ENCODE measurements at regions not wholly inside any gene's neighbourhood (a gene's known extent, or its start where the extent isn't known, plus 50 kb on each side); places are given as distances from the start of the nearest gene placed in this dataset.
"Not testable (repeated sequence)": the region's sequence is repeated elsewhere in the genome, so short reads cannot be mapped to it uniquely, and the experiment has no call there.

DNA sequence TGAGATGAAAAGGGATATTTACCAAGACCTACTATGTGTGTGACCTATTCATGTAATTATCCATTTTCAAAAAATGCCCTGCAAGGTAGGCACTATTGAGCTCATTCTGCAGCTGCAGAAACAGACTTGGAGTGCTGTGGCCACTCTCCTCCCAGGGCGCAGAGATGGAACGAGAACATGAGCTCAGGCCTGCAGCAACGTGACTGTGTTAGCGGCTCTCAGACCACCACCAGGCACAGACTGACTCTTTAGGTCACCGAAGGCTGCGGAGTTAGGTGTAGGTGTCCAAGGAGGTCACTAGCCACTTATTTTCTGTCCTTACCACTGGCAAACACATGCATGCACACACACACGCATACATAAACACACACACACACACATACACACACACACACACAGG lies 271.4 kb upstream of the DIO3 start:
- H3K27ac ChIP-seq = no peak overlapping the region
- H3K36me3 ChIP-seq = no peaks in the 10 kb centered on the region
- TF ChIP-seq, protein P1, sequence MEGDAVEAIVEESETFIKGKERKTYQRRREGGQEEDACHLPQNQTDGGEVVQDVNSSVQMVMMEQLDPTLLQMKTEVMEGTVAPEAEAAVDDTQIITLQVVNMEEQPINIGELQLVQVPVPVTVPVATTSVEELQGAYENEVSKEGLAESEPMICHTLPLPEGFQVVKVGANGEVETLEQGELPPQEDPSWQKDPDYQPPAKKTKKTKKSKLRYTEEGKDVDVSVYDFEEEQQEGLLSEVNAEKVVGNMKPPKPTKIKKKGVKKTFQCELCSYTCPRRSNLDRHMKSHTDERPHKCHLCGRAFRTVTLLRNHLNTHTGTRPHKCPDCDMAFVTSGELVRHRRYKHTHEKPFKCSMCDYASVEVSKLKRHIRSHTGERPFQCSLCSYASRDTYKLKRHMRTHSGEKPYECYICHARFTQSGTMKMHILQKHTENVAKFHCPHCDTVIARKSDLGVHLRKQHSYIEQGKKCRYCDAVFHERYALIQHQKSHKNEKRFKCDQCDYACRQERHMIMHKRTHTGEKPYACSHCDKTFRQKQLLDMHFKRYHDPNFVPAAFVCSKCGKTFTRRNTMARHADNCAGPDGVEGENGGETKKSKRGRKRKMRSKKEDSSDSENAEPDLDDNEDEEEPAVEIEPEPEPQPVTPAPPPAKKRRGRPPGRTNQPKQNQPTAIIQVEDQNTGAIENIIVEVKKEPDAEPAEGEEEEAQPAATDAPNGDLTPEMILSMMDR (IDR thresholded peaks at IDR 0.05) = no peak
- DNase-seq = no peak
- H3K4me1 ChIP-seq = no peaks in the 10 kb centered on the region
- ATAC-seq = no peak
- no peaks in the 10 kb centered on the region for H3K9me3 ChIP-seq
- intact Hi-C loops (cut with DNase I) = no loop called here
- H3K4me3 ChIP-seq = no peak overlapping the region
- peaks cover 4% of the 10 kb centered on the region for H3K27me3 ChIP-seq (ENCODE audit: low read depth)

- DNase-seq (no peak), ATAC-seq (no peak)
- H3K36me3 ChIP-seq = no peaks in the 10 kb centered on the region
- H3K9me3 ChIP-seq = no peaks in the 10 kb centered on the region
- H3K27ac ChIP-seq = no peak overlapping the region
- TF ChIP-seq, protein P1 (IDR thresholded peaks at IDR 0.05) = no peak
- peaks cover 4% of the 10 kb centered on the region for H3K27me3 ChIP-seq (ENCODE audit: low read depth)
- H3K4me1 ChIP-seq = no peaks in the 10 kb centered on the region
- no peak overlapping the region for H3K4me3 ChIP-seq
- intact Hi-C loops (cut with DNase I) = no loop called here
Observed at GRCh38 chr14:101290611-101291010, 270.7 kb upstream of the DIO3 start.

- Histone ChIP-seq H3K27ac (no peak overlapping the region), H3K4me1 (no peaks in the 10 kb centered on the region), H3K9me3 (no peaks in the 10 kb centered on the region), H3K36me3 (no peaks in the 10 kb centered on the region), H3K4me3 (no peak overlapping the region), H3K27me3 (ENCODE audit: low read depth) (peaks cover 4% of the 10 kb centered on the region)
- intact Hi-C loops (cut with DNase I) = no loop called here
- TF ChIP-seq, protein P1 (IDR thresholded peaks at IDR 0.05) = no peak
- DNase-seq = no peak
- no peak for ATAC-seq
Observed at GRCh38 chr14:101291390-101291789, 269.9 kb upstream of the DIO3 start.

- Histone ChIP-seq H3K4me3 (no peak overlapping the region), H3K27me3 (ENCODE audit: low read depth) (peaks cover 8% of the 10 kb centered on the region), H3K36me3 (no peaks in the 10 kb centered on the region), H3K4me1 (no peaks in the 10 kb centered on the region), H3K9me3 (no peaks in the 10 kb centered on the region), H3K27ac (no peak overlapping the region)
- intact Hi-C loops (cut with DNase I) = no loop called here
- DNase-seq (no peak), ATAC-seq (no peak)
- TF ChIP-seq, protein P1 (IDR thresholded peaks at IDR 0.05) = no peak
Observed at GRCh38 chr14:101292448-101292847, 268.8 kb upstream of the DIO3 start.

DNA sequence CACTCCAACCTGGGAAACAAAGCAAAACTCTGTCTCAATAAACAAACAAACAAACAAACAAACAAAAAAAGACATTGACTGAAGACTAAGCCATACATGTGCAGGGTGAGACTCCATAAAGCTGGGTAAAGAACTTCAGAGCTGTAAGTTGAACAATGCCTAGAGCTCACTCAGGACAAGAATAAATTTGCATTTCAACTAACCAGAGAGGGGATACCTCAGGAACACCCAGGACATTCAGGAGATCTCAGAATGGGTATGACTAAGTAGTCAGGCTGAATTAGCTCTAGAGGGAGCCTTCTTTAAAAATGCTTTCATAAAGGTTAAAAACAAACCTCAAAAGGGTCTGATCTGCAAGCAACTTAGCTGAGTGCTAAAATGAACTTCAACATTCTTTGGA lies 267.7 kb upstream of the DIO3 start:
- ATAC-seq (no peak), DNase-seq (no peak)
- no peak overlapping the region for H3K27ac ChIP-seq
- H3K4me1 ChIP-seq = no peaks in the 10 kb centered on the region
- no peaks in the 10 kb centered on the region for H3K9me3 ChIP-seq
- H3K27me3 ChIP-seq (ENCODE audit: low read depth) = peaks cover 17% of the 10 kb centered on the region
- intact Hi-C loops (cut with DNase I) = no loop called here
- no peak overlapping the region for H3K4me3 ChIP-seq
- TF ChIP-seq, protein P1 (IDR thresholded peaks at IDR 0.05) = no peak
- no peaks in the 10 kb centered on the region for H3K36me3 ChIP-seq

- TF ChIP-seq, protein P1 (IDR thresholded peaks at IDR 0.05) = no peak
Observed at GRCh38 chr14:101294136-101294535, 267.2 kb upstream of the DIO3 start.

GRCh38 chr14:101299781-101300180 lies 261.5 kb upstream of the DIO3 start:
- H3K27me3 ChIP-seq (ENCODE audit: low read depth) = peaks cover 13% of the 10 kb centered on the region
- H3K4me1 ChIP-seq; H3K4me3 ChIP-seq; ATAC-seq; H3K36me3 ChIP-seq; intact Hi-C loops (cut with DNase I); DNase-seq; H3K27ac ChIP-seq; H3K9me3 ChIP-seq: not testable (repeated sequence)

More at GRCh38 chr14:101294136-101294535, 267.2 kb upstream of the DIO3 start:
- no peaks in the 10 kb centered on the region for H3K9me3 ChIP-seq
- no peak for ATAC-seq
- peaks cover 17% of the 10 kb centered on the region for H3K27me3 ChIP-seq (ENCODE audit: low read depth)
- no peak overlapping the region for H3K4me3 ChIP-seq
- no peaks in the 10 kb centered on the region for H3K4me1 ChIP-seq
- no peaks in the 10 kb centered on the region for H3K36me3 ChIP-seq
- no peak overlapping the region for H3K27ac ChIP-seq
- DNase-seq = no peak
- intact Hi-C loops (cut with DNase I) = no loop called here

All from lower lobe of right lung (tissue), 2 donors.